HFF-Myc (cell line): ENCODE measurements at regions not wholly inside any gene's neighbourhood (a gene's known extent, or its start where the extent isn't known, plus 50 kb on each side); places are given as distances from the start of the nearest gene placed in this dataset.

Experiments used
- DNase-seq: peaks from one replicate; pipeline ENCODE4 v3.0.0-alpha.2; 2011; ENCODE audit warnings: low read depth; ENCODE audit errors: extremely low read depth
- H3K4me3 ChIP-seq: replicated peaks from 2 replicates; pipeline ENCODE4 v1.5.1; 2011; ENCODE audit warnings: low read depth, mild to moderate bottlenecking, control low read depth, low read length
- CTCF ChIP-seq: IDR thresholded peaks from 2 replicates; pipeline ENCODE4 v1.5.1; 2012; ENCODE audit warnings: mild to moderate bottlenecking, low read depth, low read length, control low read depth; ENCODE audit errors: missing control alignments

DNA sequence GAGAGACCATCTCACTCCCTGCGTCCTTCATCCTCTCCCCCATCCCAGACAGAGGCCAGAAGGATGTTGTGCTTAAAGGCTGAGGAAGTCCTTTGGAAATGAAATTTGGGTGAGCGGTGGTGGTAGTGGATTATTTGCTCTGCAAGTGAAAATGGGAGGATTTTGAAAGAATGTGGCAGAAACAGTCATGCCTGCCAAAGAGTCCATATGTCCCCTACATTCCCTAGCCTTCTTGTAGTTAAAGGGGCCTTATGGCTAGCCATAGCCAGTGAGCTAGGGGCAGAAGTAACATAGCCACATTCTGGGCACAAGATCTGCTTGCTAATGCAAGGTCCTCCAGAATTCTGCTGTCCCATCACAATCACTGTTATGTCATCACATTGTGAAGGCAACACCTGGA lies 360.2 kb upstream of the TSHZ3 start:
- no peak overlapping the region for H3K4me3 ChIP-seq
- DNase-seq, result no peak
- TF ChIP-seq CTCF, result no peak

DNA sequence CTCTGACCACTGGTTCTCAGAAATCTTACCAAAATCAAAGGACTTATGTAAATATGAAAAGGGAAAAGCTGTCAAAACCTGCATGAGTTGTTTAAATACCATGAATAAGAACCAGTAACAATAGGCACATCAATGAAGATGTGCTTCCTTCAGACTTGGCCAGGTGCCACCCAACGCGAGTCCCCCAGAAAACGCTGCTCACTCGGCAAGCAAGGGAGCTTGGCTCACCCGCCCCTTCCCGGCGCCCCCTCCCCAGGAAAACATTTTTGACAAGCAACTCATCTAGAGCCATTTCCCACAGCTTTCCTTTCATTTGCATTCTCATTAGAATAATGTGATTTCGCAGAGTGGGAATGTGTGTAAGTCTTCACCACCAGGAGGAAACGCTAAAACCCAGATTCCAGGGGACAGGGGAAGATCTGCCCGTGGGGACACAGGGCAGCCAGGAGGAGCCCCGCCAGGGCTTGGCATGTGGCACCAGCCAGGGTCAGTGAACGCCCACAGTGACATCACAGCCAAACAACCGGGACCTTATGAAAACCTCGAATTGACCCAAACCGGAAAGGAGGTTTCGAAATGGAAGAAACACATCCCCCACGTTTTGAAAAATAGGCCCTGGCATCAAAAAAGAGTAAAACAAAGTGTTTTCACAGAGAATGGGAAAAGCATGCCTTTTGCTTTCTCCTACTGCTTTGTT lies 366.2 kb upstream of the TSHZ3 start:
- no peak overlapping the region for H3K4me3 ChIP-seq
- TF ChIP-seq CTCF, result no peak
- no peak for DNase-seq

GRCh38 chr19:31716826-31717225 lies 367.6 kb upstream of the TSHZ3 start:
- TF ChIP-seq CTCF, result no peak
- DNase-seq, result no peak
- no peak overlapping the region for H3K4me3 ChIP-seq

- no peak for TF ChIP-seq CTCF
Observed at GRCh38 chr19:31717269-31717923, 368.2 kb upstream of the TSHZ3 start.

GRCh38 chr19:31718032-31718431 lies 368.8 kb upstream of the TSHZ3 start:
- TF ChIP-seq CTCF, result no peak
- no peak for DNase-seq

More at GRCh38 chr19:31717269-31717923, 368.2 kb upstream of the TSHZ3 start:
- no peak for DNase-seq
- no peak overlapping the region for H3K4me3 ChIP-seq

GRCh38 chr19:31718898-31719297 lies 369.7 kb upstream of the TSHZ3 start:
- no peak for TF ChIP-seq CTCF
- H3K4me3 ChIP-seq, result no peak overlapping the region
- no peak for DNase-seq

More at GRCh38 chr19:31718032-31718431, 368.8 kb upstream of the TSHZ3 start:
- no peak overlapping the region for H3K4me3 ChIP-seq

DNA sequence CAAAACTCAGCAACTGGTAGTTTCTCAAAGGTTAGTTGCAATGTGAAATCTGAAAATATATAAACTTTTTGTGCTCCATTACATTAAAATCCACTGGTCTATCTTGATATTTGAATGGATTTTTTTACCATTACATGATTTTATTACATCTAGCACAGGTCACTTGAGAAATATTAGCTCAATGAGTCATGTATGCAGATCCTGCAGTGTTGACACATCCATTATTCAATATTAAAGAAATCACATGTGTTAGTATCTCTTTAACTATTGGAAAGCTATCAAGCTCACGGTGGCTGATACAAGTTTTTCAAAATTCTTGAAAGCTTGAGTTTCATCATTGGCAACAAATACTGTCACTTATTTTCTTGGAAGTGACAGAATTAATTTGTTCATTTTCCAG lies 373.9 kb upstream of the TSHZ3 start:
- DNase-seq, result no peak
- TF ChIP-seq CTCF, result no peak
- H3K4me3 ChIP-seq, result no peak overlapping the region
